ENCODE measurements at regions not wholly inside any gene's neighbourhood (a gene's known extent, or its start where the extent isn't known, plus 50 kb on each side); places are given as distances from the start of the nearest gene placed in this dataset.
"Not testable (repeated sequence)": the region's sequence is repeated elsewhere in the genome, so short reads cannot be mapped to it uniquely, and the experiment has no call there.

DNA sequence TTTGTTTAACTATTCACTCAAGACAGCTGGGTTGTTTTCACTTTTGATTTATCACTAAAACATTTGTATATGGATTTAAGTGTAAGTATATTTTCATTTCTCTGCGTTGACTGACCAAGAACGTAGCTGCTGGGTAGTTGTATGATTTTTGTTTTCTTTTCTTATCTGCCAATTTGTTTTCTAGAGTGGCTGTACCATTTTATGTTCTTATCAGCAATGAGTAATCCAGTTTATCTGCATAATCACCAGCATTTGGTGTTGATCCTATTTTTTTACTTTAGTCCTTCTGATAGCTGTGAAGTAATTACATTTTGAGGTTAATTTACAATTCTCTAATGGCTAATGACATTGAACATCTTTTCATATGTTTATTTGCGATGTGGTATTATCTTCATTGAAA is 1178.4 kb upstream of the TMEFF2 start:
- no peak for DNase-seq (ENCODE audit: low spot score in 2 of 2)
- Histone ChIP-seq H3K36me3 (no peaks in the 10 kb centered on the region), H3K4me1 (no peaks in the 10 kb centered on the region), H3K9me3 (no peaks in the 10 kb centered on the region), H3K4me3 (no peak overlapping the region), H3K27ac (no peak overlapping the region), H3K27me3 (no peaks in the 10 kb centered on the region)
- intact Hi-C loops (cut with DNase I; ENCODE audit: low total_unique reads) = no loop called here
- TF ChIP-seq POLR2A (IDR thresholded peaks at IDR 0.05) (no peak), POLR2AphosphoS5 (IDR thresholded peaks at IDR 0.05) (no peak), CTCF (IDR thresholded peaks at IDR 0.05) (no peak)

DNA sequence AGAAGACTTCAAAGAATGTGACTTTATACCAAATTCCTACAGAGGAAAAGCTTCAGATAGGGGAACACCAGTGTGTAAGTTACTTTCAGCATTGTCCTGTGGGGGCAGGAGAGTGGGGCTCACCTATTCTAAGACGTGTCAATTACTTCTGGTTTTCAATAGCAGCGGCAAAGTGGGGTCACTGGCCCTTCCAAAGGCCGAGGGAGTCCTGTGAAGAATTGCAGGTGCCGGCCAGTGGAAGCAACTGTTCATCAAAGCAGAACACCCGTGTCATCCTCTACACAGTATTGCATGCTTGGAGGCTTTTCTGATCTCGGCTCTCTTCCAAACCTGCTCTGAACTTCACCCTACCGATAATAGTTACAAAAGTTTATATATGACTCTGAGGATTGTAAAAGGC is 1176.5 kb upstream of the TMEFF2 start:
- Histone ChIP-seq H3K9me3 (no peaks in the 10 kb centered on the region), H3K36me3 (no peaks in the 10 kb centered on the region), H3K4me3 (no peak overlapping the region), H3K4me1 (no peaks in the 10 kb centered on the region), H3K27ac (no peak overlapping the region), H3K27me3 (no peaks in the 10 kb centered on the region)
- TF ChIP-seq POLR2AphosphoS5 (IDR thresholded peaks at IDR 0.05) (no peak), CTCF (IDR thresholded peaks at IDR 0.05) (no peak), POLR2A (IDR thresholded peaks at IDR 0.05) (no peak)
- DNase-seq (ENCODE audit: low spot score in 2 of 2) = no peak
- intact Hi-C loops (cut with DNase I; ENCODE audit: low total_unique reads) = no loop called here

DNA sequence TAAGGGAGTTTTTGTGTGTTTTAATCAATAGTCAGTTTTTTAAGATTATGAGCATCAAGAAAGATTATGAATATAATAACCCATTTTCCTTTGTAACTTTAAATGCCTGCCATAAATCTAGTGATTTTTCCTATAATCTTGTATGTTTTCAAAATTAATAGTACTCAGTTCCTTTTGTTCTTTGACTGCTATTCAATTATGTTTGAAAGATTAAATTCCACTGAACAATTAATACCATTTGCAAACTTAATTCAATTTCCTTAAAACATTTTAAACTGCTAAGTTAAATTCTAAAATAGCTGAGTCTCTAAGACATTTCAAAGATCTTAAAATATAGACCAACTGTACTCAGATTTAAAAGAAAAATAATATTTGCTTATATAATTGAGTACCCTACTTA is 1173.9 kb upstream of the TMEFF2 start:
- Histone ChIP-seq H3K36me3 (no peaks in the 10 kb centered on the region), H3K27ac (no peak overlapping the region), H3K4me3 (no peak overlapping the region), H3K27me3 (no peaks in the 10 kb centered on the region), H3K4me1 (no peaks in the 10 kb centered on the region), H3K9me3 (no peaks in the 10 kb centered on the region)
- no peak for TF ChIP-seq POLR2A (IDR thresholded peaks at IDR 0.05)
- no peak for TF ChIP-seq CTCF (IDR thresholded peaks at IDR 0.05)
- no peak for DNase-seq (ENCODE audit: low spot score in 2 of 2)
- intact Hi-C loops (cut with DNase I; ENCODE audit: low total_unique reads) = no loop called here

DNA sequence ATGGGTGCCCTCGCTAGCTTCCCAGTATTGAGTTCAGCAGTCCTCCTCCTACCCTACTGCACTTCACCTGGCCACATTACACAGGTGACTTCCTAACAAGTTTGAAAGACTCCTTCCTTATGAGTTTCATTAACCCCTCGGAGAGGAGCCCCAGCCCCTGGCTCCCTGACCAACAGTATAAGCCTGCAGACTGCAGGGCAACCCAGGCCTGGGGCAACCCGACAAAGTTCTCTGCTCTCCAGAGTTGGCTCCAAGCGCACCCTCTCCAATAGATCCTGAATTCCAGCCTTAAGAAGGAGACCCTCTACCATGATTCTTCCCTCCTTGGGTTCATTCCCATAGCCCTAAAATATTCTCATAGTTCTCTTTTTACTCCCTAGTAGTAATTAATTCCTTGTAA is 1162.8 kb upstream of the TMEFF2 start:
- H3K27ac ChIP-seq = no peak overlapping the region
- no peaks in the 10 kb centered on the region for H3K36me3 ChIP-seq
- intact Hi-C loops (cut with DNase I; ENCODE audit: low total_unique reads) = no loop called here
- no peak overlapping the region for H3K4me3 ChIP-seq
- H3K9me3 ChIP-seq = no peaks in the 10 kb centered on the region
- no peak for DNase-seq (ENCODE audit: low spot score in 2 of 2)
- TF ChIP-seq POLR2A (IDR thresholded peaks at IDR 0.05) (no peak), CTCF (IDR thresholded peaks at IDR 0.05) (no peak), POLR2AphosphoS5 (IDR thresholded peaks at IDR 0.05) (no peak)
- no peaks in the 10 kb centered on the region for H3K4me1 ChIP-seq
- H3K27me3 ChIP-seq = no peaks in the 10 kb centered on the region

- H3K4me3 ChIP-seq; DNase-seq (ENCODE audit: low spot score in 2 of 2); H3K9me3 ChIP-seq; intact Hi-C loops (cut with DNase I; ENCODE audit: low total_unique reads); H3K4me1 ChIP-seq; H3K27ac ChIP-seq; H3K36me3 ChIP-seq; H3K27me3 ChIP-seq: not testable (repeated sequence)
Observed at GRCh38 chr2:193352665-193353242, 1158.0 kb upstream of the TMEFF2 start.

GRCh38 chr2:193350509-193350908 is 1155.8 kb upstream of the TMEFF2 start:
- DNase-seq (ENCODE audit: low spot score in 2 of 2) = no peak
- Histone ChIP-seq H3K4me3 (no peak overlapping the region), H3K4me1 (no peaks in the 10 kb centered on the region), H3K9me3 (no peaks in the 10 kb centered on the region), H3K27me3 (no peaks in the 10 kb centered on the region), H3K27ac (no peak overlapping the region), H3K36me3 (no peaks in the 10 kb centered on the region)
- no peak for TF ChIP-seq POLR2AphosphoS5 (IDR thresholded peaks at IDR 0.05)
- no peak for TF ChIP-seq CTCF (IDR thresholded peaks at IDR 0.05)
- no peak for TF ChIP-seq POLR2A (IDR thresholded peaks at IDR 0.05)
- intact Hi-C loops (cut with DNase I; ENCODE audit: low total_unique reads) = no loop called here

Measured in breast epithelium (tissue), 4 donors.